CD4-positive, alpha-beta memory T cell (primary cell): ENCODE measurements at regions not wholly inside any gene's neighbourhood (a gene's known extent, or its start where the extent isn't known, plus 50 kb on each side); places are given as distances from the start of the nearest gene placed in this dataset.
"Not testable (repeated sequence)": the region's sequence is repeated elsewhere in the genome, so short reads cannot be mapped to it uniquely, and the experiment has no call there.

Experiments used
- CTCF ChIA-PET: fragments of 350-600 bp; sonication (Branson Sonifier 250); formaldehyde crosslinking; loops from one replicate; lab custom pipeline; 2021; ENCODE audit warnings: inconsistent platforms; ENCODE audit not compliant: partially characterized antibody; lab: Charles Lee
- POLR2A ChIA-PET: fragments of 350-600 bp; sonication (Branson Sonifier 250); formaldehyde crosslinking; loops from one replicate; lab custom pipeline; 2021; ENCODE audit not compliant: partially characterized antibody; lab: Charles Lee
- DNase-seq, 5 donors: peaks; one replicate each; pipeline versions ENCODE4 v3.0.0 to v3.0.0-alpha.2; 2020 to 2022; ENCODE audit warnings: mixed read lengths in 1 of 5
- H3K27ac ChIP-seq: one replicate; pipeline ENCODE4 v1.7.0; 2013; ENCODE audit warnings: low read depth, low read length
- H3K27me3 ChIP-seq: 2 replicates; pipeline ENCODE4 v1.7.0; 2013; ENCODE audit warnings: mild to moderate bottlenecking, low read length, moderate library complexity; ENCODE audit not compliant: insufficient read depth
- H3K36me3 ChIP-seq: 2 replicates; pipeline ENCODE4 v1.7.0; 2013; ENCODE audit warnings: mild to moderate bottlenecking, low read length, moderate library complexity; ENCODE audit not compliant: insufficient read depth
- H3K4me1 ChIP-seq: 2 replicates; pipeline ENCODE4 v1.7.0; 2013; ENCODE audit warnings: mild to moderate bottlenecking, low read length, moderate library complexity; ENCODE audit not compliant: insufficient read depth
- H3K4me3 ChIP-seq, 2 donors: one replicate each; pipeline ENCODE4 v1.7.0; 2013; ENCODE audit warnings: low read length in 2 of 2, mild to moderate bottlenecking in 1 of 2
- H3K9me3 ChIP-seq, 2 donors: one replicate each; pipeline ENCODE4 v1.7.0; 2013; ENCODE audit warnings: low read length in 2 of 2, control low read depth in 1 of 2; ENCODE audit not compliant: control insufficient read depth in 1 of 2
- H3K27ac Mint-ChIP-seq, 7 donors: one replicate each; pipeline ENCODE4 v1.8.0; 2020 to 2021; ENCODE audit warnings: mixed read lengths in 7 of 7, mild to moderate bottlenecking in 6 of 7, inconsistent platforms in 3 of 7, moderate library complexity in 3 of 7
- H3K27me3 Mint-ChIP-seq, 2 donors: one replicate each; pipeline ENCODE4 v1.8.0; 2020 to 2021; ENCODE audit warnings: mixed read lengths in 2 of 2
- H3K36me3 Mint-ChIP-seq, 2 donors: one replicate each; pipeline ENCODE4 v1.8.0; 2020 to 2021; ENCODE audit warnings: mixed read lengths in 2 of 2, inconsistent platforms in 1 of 2, mild to moderate bottlenecking in 1 of 2
- H3K4me1 Mint-ChIP-seq, 4 donors: one replicate each; pipeline ENCODE4 v1.8.0; 2020 to 2021; ENCODE audit warnings: mixed read lengths in 4 of 4, mild to moderate bottlenecking in 1 of 4
- H3K4me3 Mint-ChIP-seq, 8 donors: one replicate each; pipeline ENCODE4 v1.8.0; 2020 to 2021; ENCODE audit warnings: mixed read lengths in 8 of 8, mild to moderate bottlenecking in 7 of 8, moderate library complexity in 6 of 8, inconsistent platforms in 3 of 8
- H3K9me3 Mint-ChIP-seq, 8 donors: one replicate each; pipeline ENCODE4 v1.8.0; 2020 to 2021; ENCODE audit warnings: mixed read lengths in 8 of 8, mild to moderate bottlenecking in 5 of 8, inconsistent platforms in 3 of 8, moderate library complexity in 1 of 8
- intact Hi-C: fragments of 100-400 bp; cut with micrococcal nuclease; formaldehyde crosslinking; loops from one replicate; pipeline ENCODE4 v1.15.1; 2023

- no peak overlapping the region for H3K27ac Mint-ChIP-seq
- intact Hi-C loops = no loop called here
- no peak overlapping the region for H3K27ac ChIP-seq
- no peaks in the 10 kb centered on the region for H3K4me1 ChIP-seq
- H3K27me3 Mint-ChIP-seq = no peaks in the 10 kb centered on the region
- no peak overlapping the region for H3K4me3 Mint-ChIP-seq
- H3K36me3 Mint-ChIP-seq = peaks cover 5 to 19% of the 10 kb centered on the region in 2 donors
- H3K27me3 ChIP-seq = no peaks in the 10 kb centered on the region
- H3K9me3 Mint-ChIP-seq = peaks cover 0 to 5% (median 0%) of the 10 kb centered on the region in 8 donors
- H3K4me3 ChIP-seq = no peak overlapping the region
- peaks cover 0 to 4% (median 0%) of the 10 kb centered on the region in 4 donors for H3K4me1 Mint-ChIP-seq
- DNase-seq = no peak
- CTCF ChIA-PET = no interaction called here
- POLR2A ChIA-PET = no interaction called here
- no peaks in the 10 kb centered on the region for H3K9me3 ChIP-seq
- H3K36me3 ChIP-seq = no peaks in the 10 kb centered on the region
These were observed 237.6 kb upstream of the SETMAR start for GRCh38 chr3:4065554-4065953.

- H3K4me1 Mint-ChIP-seq = peaks cover 0 to 10% (median 2%) of the 10 kb centered on the region in 4 donors
- intact Hi-C loops = no loop called here
- Histone ChIP-seq H3K27ac (no peak overlapping the region), H3K4me3 (no peak overlapping the region), H3K27me3 (no peaks in the 10 kb centered on the region), H3K4me1 (no peaks in the 10 kb centered on the region), H3K36me3 (no peaks in the 10 kb centered on the region), H3K9me3 (no peaks in the 10 kb centered on the region)
- no peak for DNase-seq
- no peak overlapping the region for H3K4me3 Mint-ChIP-seq
- no peaks in the 10 kb centered on the region for H3K27me3 Mint-ChIP-seq
- H3K9me3 Mint-ChIP-seq = peaks cover 0 to 12% (median 5%) of the 10 kb centered on the region in 8 donors
- no peak overlapping the region for H3K27ac Mint-ChIP-seq
- H3K36me3 Mint-ChIP-seq = peaks cover 5 to 22% of the 10 kb centered on the region in 2 donors
- ChIA-PET POLR2A (no interaction called here), CTCF (no interaction called here)
These were observed 235.3 kb upstream of the SETMAR start for GRCh38 chr3:4067893-4068292.

- Histone ChIP-seq H3K36me3 (no peaks in the 10 kb centered on the region), H3K27me3 (no peaks in the 10 kb centered on the region), H3K4me3 (no peak overlapping the region), H3K27ac (no peak overlapping the region), H3K9me3 (no peaks in the 10 kb centered on the region), H3K4me1 (no peaks in the 10 kb centered on the region)
- intact Hi-C loops = no loop called here
- peaks cover 0 to 10% (median 2%) of the 10 kb centered on the region in 4 donors for H3K4me1 Mint-ChIP-seq
- H3K27ac Mint-ChIP-seq = no peak overlapping the region
- no peaks in the 10 kb centered on the region for H3K27me3 Mint-ChIP-seq
- POLR2A ChIA-PET = no interaction called here
- CTCF ChIA-PET = no interaction called here
- peaks cover 0 to 23% (median 15%) of the 10 kb centered on the region in 8 donors for H3K9me3 Mint-ChIP-seq
- no peak for DNase-seq
- no peak overlapping the region for H3K4me3 Mint-ChIP-seq
- H3K36me3 Mint-ChIP-seq = peaks cover 8 to 17% of the 10 kb centered on the region in 2 donors
These were observed 233.4 kb upstream of the SETMAR start for GRCh38 chr3:4069796-4070195.

GRCh38 chr3:4071481-4072184 is 231.5 kb upstream of the SETMAR start:
- peaks cover 0 to 37% (median 24%) of the 10 kb centered on the region in 8 donors for H3K9me3 Mint-ChIP-seq
- Histone ChIP-seq H3K36me3 (no peaks in the 10 kb centered on the region), H3K27me3 (no peaks in the 10 kb centered on the region), H3K9me3 (no peaks in the 10 kb centered on the region), H3K4me1 (no peaks in the 10 kb centered on the region), H3K27ac (no peak overlapping the region), H3K4me3 (no peak overlapping the region)
- intact Hi-C loops = no loop called here
- H3K27ac Mint-ChIP-seq = peak overlapping the region in 1 of 7 donors; percentile 13
- peak overlapping the region in 3 of 8 donors; percentile 10 to 41 (median 29) for H3K4me3 Mint-ChIP-seq
- ChIA-PET POLR2A (no interaction called here), CTCF (no interaction called here)
- peak in 3 of 5 donors; percentile 2 to 21 (median 18) for DNase-seq
- peaks cover 0 to 10% (median 2%) of the 10 kb centered on the region in 4 donors for H3K4me1 Mint-ChIP-seq
- H3K27me3 Mint-ChIP-seq = no peaks in the 10 kb centered on the region
- peaks cover 8 to 14% of the 10 kb centered on the region in 2 donors for H3K36me3 Mint-ChIP-seq

GRCh38 chr3:4077278-4077677 is 225.9 kb upstream of the SETMAR start:
- POLR2A ChIA-PET, intact Hi-C loops, H3K27ac Mint-ChIP-seq, H3K4me1 ChIP-seq, H3K27me3 ChIP-seq, CTCF ChIA-PET, H3K36me3 ChIP-seq, DNase-seq, H3K9me3 ChIP-seq, H3K4me1 Mint-ChIP-seq, H3K4me3 Mint-ChIP-seq, H3K36me3 Mint-ChIP-seq, H3K27me3 Mint-ChIP-seq, H3K27ac ChIP-seq, H3K4me3 ChIP-seq: not testable (repeated sequence)
- peaks cover 3 to 42% (median 28%) of the 10 kb centered on the region in 8 donors for H3K9me3 Mint-ChIP-seq

GRCh38 chr3:4077950-4078349 is 225.2 kb upstream of the SETMAR start:
- no peaks in the 10 kb centered on the region for H3K36me3 ChIP-seq
- Mint-ChIP-seq H3K36me3 (peaks cover 3% of the 10 kb centered on the region in 2 donors), H3K4me3 (no peak overlapping the region), H3K27ac (no peak overlapping the region), H3K9me3 (peaks cover 3 to 35% (median 24%) of the 10 kb centered on the region in 8 donors), H3K4me1 (no peaks in the 10 kb centered on the region), H3K27me3 (no peaks in the 10 kb centered on the region)
- no peaks in the 10 kb centered on the region for H3K4me1 ChIP-seq
- no peak for DNase-seq
- no peak overlapping the region for H3K4me3 ChIP-seq
- intact Hi-C loops = no loop called here
- ChIA-PET POLR2A (no interaction called here), CTCF (no interaction called here)
- no peaks in the 10 kb centered on the region for H3K9me3 ChIP-seq
- no peak overlapping the region for H3K27ac ChIP-seq
- H3K27me3 ChIP-seq = no peaks in the 10 kb centered on the region

GRCh38 chr3:4078903-4079302 is 224.3 kb upstream of the SETMAR start:
- H3K4me1 Mint-ChIP-seq = no peaks in the 10 kb centered on the region
- H3K27ac ChIP-seq = no peak overlapping the region
- no peak overlapping the region for H3K27ac Mint-ChIP-seq
- intact Hi-C loops = no loop called here
- DNase-seq = no peak
- CTCF ChIA-PET = no interaction called here
- H3K27me3 Mint-ChIP-seq = no peaks in the 10 kb centered on the region
- no peaks in the 10 kb centered on the region for H3K36me3 ChIP-seq
- H3K4me3 Mint-ChIP-seq = no peak overlapping the region
- peaks cover 0 to 3% of the 10 kb centered on the region in 2 donors for H3K36me3 Mint-ChIP-seq
- peaks cover 3 to 28% (median 19%) of the 10 kb centered on the region in 8 donors for H3K9me3 Mint-ChIP-seq
- no peak overlapping the region for H3K4me3 ChIP-seq
- no peaks in the 10 kb centered on the region for H3K9me3 ChIP-seq
- POLR2A ChIA-PET = no interaction called here
- H3K4me1 ChIP-seq = no peaks in the 10 kb centered on the region
- H3K27me3 ChIP-seq = no peaks in the 10 kb centered on the region
